NOMO-1 treated with DMSO at 0.1 percent for 48 hours (cell line): ENCODE measurements at regions not wholly inside any gene's neighbourhood (a gene's known extent, or its start where the extent isn't known, plus 50 kb on each side); places are given as distances from the start of the nearest gene placed in this dataset.
"Not testable (repeated sequence)": the region's sequence is repeated elsewhere in the genome, so short reads cannot be mapped to it uniquely, and the experiment has no call there.

ENCODE experiments used
- DNase-seq: peaks from one replicate; lab custom pipeline; 2025; ENCODE audit not compliant: unreplicated experiment; lab: John Stamatoyannopoulos, UW

- no peak for DNase-seq
These were observed 50.4 kb upstream of the FMOD start for GRCh38 chr1:203401199-203401877.

GRCh38 chr1:203402152-203402551 lies 51.2 kb upstream of the FMOD start:
- DNase-seq, result no peak

GRCh38 chr1:203402629-203403337 lies 51.9 kb upstream of the FMOD start:
- peak; percentile 98 for DNase-seq

GRCh38 chr1:203403586-203403985 lies 52.7 kb upstream of the FMOD start:
- no peak for DNase-seq

GRCh38 chr1:203404546-203404945 lies 53.6 kb upstream of the FMOD start:
- DNase-seq, result no peak

GRCh38 chr1:203405703-203406438 lies 54.9 kb upstream of the FMOD start:
- DNase-seq, result no peak

GRCh38 chr1:203406446-203407045 lies 55.6 kb upstream of the FMOD start:
- DNase-seq, result no peak

- no peak for DNase-seq
These were observed 56.4 kb upstream of the FMOD start for GRCh38 chr1:203407296-203407695.

- DNase-seq, result no peak
These were observed 57.9 kb upstream of the FMOD start for GRCh38 chr1:203408486-203409481.

GRCh38 chr1:203410182-203410900 lies 59.4 kb upstream of the FMOD start:
- peak; percentile 66 for DNase-seq

- not testable (repeated sequence) for DNase-seq
These were observed 60.5 kb upstream of the FMOD start for GRCh38 chr1:203411431-203411830.

GRCh38 chr1:203419558-203419957 lies 56.0 kb upstream of the PRELP start:
- DNase-seq, result no peak

- DNase-seq, result no peak
These were observed 55.3 kb upstream of the PRELP start for GRCh38 chr1:203420263-203420662.

GRCh38 chr1:203421246-203421645 lies 54.4 kb upstream of the PRELP start:
- DNase-seq, result no peak

GRCh38 chr1:203422116-203422515 lies 53.5 kb upstream of the PRELP start:
- DNase-seq, result no peak

GRCh38 chr1:203422656-203423055 lies 53.0 kb upstream of the PRELP start:
- no peak for DNase-seq

- DNase-seq, result no peak
These were observed 51.3 kb upstream of the PRELP start for GRCh38 chr1:203424285-203424684.

- DNase-seq, result no peak
These were observed 50.5 kb upstream of the PRELP start for GRCh38 chr1:203424861-203425662.

GRCh38 chr1:203425663-203425975 lies 50.0 kb upstream of the PRELP start:
- no peak for DNase-seq
